OCI-LY3 (cell line): ENCODE measurements at regions not wholly inside any gene's neighbourhood (a gene's known extent, or its start where the extent isn't known, plus 50 kb on each side); places are given as distances from the start of the nearest gene placed in this dataset.

ENCODE experiments used
- H2AFZ ChIP-seq: fragments of 200-600, 300-600 bp; shearing (Covaris generic); 2 replicates; pipeline ENCODE4 v1.6.0; 2014; ENCODE audit warnings: antibody characterized with exemption, low read depth, low read length
- H3K27ac ChIP-seq: fragments of 200-600, 300-600 bp; sonication (generic); 2 replicates; pipeline ENCODE4 v1.5.1; 2014; ENCODE audit warnings: mild to moderate bottlenecking, low read length, moderate library complexity, mixed read lengths
- H3K27me3 ChIP-seq: fragments of 200-600, 300-600 bp; sonication (generic); 2 replicates; pipeline ENCODE4 v1.6.1; 2014; ENCODE audit warnings: low read depth, low read length, mixed read lengths
- H3K36me3 ChIP-seq: fragments of 200-600, 300-600 bp; sonication (generic); replicated peaks from 2 replicates; pipeline ENCODE3; 2014; ENCODE audit warnings: low read depth, low read length, mixed read lengths
- H3K4me1 ChIP-seq: fragments of 300-600, 200-600 bp; sonication (generic); 2 replicates; pipeline ENCODE4 v1.6.1; 2014; ENCODE audit warnings: low read length, mixed read lengths
- H3K4me2 ChIP-seq: fragments of 200-600, 300-600 bp; sonication (generic); 2 replicates; pipeline ENCODE4 v1.6.1; 2014; ENCODE audit warnings: low read length, mixed read lengths
- H3K4me3 ChIP-seq: fragments of 300-600, 200-600 bp; sonication (generic); 2 replicates; pipeline ENCODE4 v1.5.1; 2014; ENCODE audit warnings: antibody characterized with exemption, mild to moderate bottlenecking, low read length, moderate library complexity
- H3K79me2 ChIP-seq: fragments of 300-600, 200-600 bp; shearing (Covaris generic); 2 replicates; pipeline ENCODE4 v1.6.1; 2014; ENCODE audit warnings: mild to moderate bottlenecking, low read length, mixed read lengths
- H3K9ac ChIP-seq: fragments of 300-600, 200-600 bp; shearing (Covaris generic); 2 replicates; pipeline ENCODE4 v1.6.0; 2014; ENCODE audit warnings: mild to moderate bottlenecking, low read length, moderate library complexity
- H3K9me3 ChIP-seq: fragments of 200-600, 300-600 bp; shearing (Covaris generic); 2 replicates; pipeline ENCODE4 v1.6.1; 2014; ENCODE audit warnings: low read length, mixed read lengths; ENCODE audit not compliant: insufficient read depth
- H4K20me1 ChIP-seq: fragments of 200-600, 300-600 bp; sonication (generic); 2 replicates; pipeline ENCODE4 v1.6.1; 2016; ENCODE audit warnings: low read length, mixed read lengths; ENCODE audit not compliant: insufficient read depth
- EZH2phosphoT487 ChIP-seq: fragments of 200-600 bp; shearing (Covaris generic); IDR thresholded peaks from 2 replicates; pipeline ENCODE4 v1.6.1; 2018; ENCODE audit warnings: antibody characterized with exemption, mixed run types, low read depth
- TF ChIP-seq, protein P1 (sequence below): fragments of 200-600, 300-600 bp; sonication (generic); IDR thresholded peaks from 2 replicates; pipeline ENCODE4 v1.5.1; 2014; ENCODE audit warnings: antibody characterized with exemption, low read length, low read depth

- Histone ChIP-seq H3K9me3 (no peaks in the 10 kb centered on the region), H2AFZ (no peak overlapping the region), H3K79me2 (no peaks in the 10 kb centered on the region), H3K4me2 (no peak overlapping the region), H3K27me3 (no peaks in the 10 kb centered on the region), H3K27ac (no peak overlapping the region), H4K20me1 (no peaks in the 10 kb centered on the region), H3K36me3 (no peaks in the 10 kb centered on the region), H3K4me1 (no peaks in the 10 kb centered on the region), H3K4me3 (no peak overlapping the region), H3K9ac (no peak overlapping the region)
- TF ChIP-seq EZH2phosphoT487, result no peak
- TF ChIP-seq, protein P1, sequence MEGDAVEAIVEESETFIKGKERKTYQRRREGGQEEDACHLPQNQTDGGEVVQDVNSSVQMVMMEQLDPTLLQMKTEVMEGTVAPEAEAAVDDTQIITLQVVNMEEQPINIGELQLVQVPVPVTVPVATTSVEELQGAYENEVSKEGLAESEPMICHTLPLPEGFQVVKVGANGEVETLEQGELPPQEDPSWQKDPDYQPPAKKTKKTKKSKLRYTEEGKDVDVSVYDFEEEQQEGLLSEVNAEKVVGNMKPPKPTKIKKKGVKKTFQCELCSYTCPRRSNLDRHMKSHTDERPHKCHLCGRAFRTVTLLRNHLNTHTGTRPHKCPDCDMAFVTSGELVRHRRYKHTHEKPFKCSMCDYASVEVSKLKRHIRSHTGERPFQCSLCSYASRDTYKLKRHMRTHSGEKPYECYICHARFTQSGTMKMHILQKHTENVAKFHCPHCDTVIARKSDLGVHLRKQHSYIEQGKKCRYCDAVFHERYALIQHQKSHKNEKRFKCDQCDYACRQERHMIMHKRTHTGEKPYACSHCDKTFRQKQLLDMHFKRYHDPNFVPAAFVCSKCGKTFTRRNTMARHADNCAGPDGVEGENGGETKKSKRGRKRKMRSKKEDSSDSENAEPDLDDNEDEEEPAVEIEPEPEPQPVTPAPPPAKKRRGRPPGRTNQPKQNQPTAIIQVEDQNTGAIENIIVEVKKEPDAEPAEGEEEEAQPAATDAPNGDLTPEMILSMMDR, result no peak
Measured at GRCh38 chr7:32335107-32335506, 155.1 kb downstream of the LSM5 start.

- no peak overlapping the region for H3K4me3 ChIP-seq
- no peak overlapping the region for H2AFZ ChIP-seq
- H3K9me3 ChIP-seq, result no peaks in the 10 kb centered on the region
- H3K9ac ChIP-seq, result no peak overlapping the region
- H3K36me3 ChIP-seq, result no peaks in the 10 kb centered on the region
- no peaks in the 10 kb centered on the region for H3K27me3 ChIP-seq
- TF ChIP-seq EZH2phosphoT487, result no peak
- TF ChIP-seq, protein P1, result no peak
- H4K20me1 ChIP-seq, result no peaks in the 10 kb centered on the region
- H3K79me2 ChIP-seq, result no peaks in the 10 kb centered on the region
- H3K4me1 ChIP-seq, result no peaks in the 10 kb centered on the region
- H3K27ac ChIP-seq, result no peak overlapping the region
- H3K4me2 ChIP-seq, result no peak overlapping the region
Measured at GRCh38 chr7:32330602-32331001, 159.6 kb downstream of the LSM5 start.

DNA sequence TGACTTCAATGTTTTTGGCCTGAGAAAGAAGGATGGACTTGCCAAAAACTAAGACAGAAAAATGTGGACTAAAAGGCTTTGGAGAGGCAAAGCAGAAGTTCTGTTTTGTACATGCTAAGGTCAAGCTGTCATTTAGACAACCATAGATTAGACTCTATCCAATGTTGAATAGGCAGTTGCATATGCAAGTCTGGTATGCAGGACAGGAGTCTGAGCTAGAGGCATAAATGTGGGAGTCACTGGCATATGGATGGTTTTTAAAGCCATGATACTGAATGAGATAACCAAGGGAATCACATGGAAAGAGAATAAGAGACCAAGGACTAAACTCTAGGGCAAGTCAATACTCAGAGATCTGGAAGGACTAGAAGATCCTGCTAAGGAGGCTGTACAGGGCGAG lies 164.1 kb downstream of the LSM5 start:
- Histone ChIP-seq H2AFZ (no peak overlapping the region), H3K9ac (no peak overlapping the region), H3K4me1 (no peaks in the 10 kb centered on the region), H4K20me1 (no peaks in the 10 kb centered on the region), H3K36me3 (no peaks in the 10 kb centered on the region), H3K27me3 (no peaks in the 10 kb centered on the region), H3K27ac (no peak overlapping the region), H3K9me3 (no peaks in the 10 kb centered on the region), H3K4me2 (no peak overlapping the region), H3K4me3 (no peak overlapping the region), H3K79me2 (no peaks in the 10 kb centered on the region)
- no peak for TF ChIP-seq EZH2phosphoT487
- TF ChIP-seq, protein P1, result no peak

GRCh38 chr7:32323712-32324111 lies 166.5 kb downstream of the LSM5 start:
- H3K4me2 ChIP-seq, result no peak overlapping the region
- H2AFZ ChIP-seq, result no peak overlapping the region
- H3K27me3 ChIP-seq, result no peaks in the 10 kb centered on the region
- TF ChIP-seq EZH2phosphoT487, result no peak
- TF ChIP-seq, protein P1, result no peak
- H3K79me2 ChIP-seq, result no peaks in the 10 kb centered on the region
- H3K27ac ChIP-seq, result no peak overlapping the region
- H3K9ac ChIP-seq, result no peak overlapping the region
- no peak overlapping the region for H3K4me3 ChIP-seq
- no peaks in the 10 kb centered on the region for H3K9me3 ChIP-seq
- H4K20me1 ChIP-seq, result no peaks in the 10 kb centered on the region
- no peaks in the 10 kb centered on the region for H3K4me1 ChIP-seq
- H3K36me3 ChIP-seq, result no peaks in the 10 kb centered on the region
